ENCODE measurements at regions not wholly inside any gene's neighbourhood (a gene's known extent, or its start where the extent isn't known, plus 50 kb on each side); places are given as distances from the start of the nearest gene placed in this dataset.

DNA sequence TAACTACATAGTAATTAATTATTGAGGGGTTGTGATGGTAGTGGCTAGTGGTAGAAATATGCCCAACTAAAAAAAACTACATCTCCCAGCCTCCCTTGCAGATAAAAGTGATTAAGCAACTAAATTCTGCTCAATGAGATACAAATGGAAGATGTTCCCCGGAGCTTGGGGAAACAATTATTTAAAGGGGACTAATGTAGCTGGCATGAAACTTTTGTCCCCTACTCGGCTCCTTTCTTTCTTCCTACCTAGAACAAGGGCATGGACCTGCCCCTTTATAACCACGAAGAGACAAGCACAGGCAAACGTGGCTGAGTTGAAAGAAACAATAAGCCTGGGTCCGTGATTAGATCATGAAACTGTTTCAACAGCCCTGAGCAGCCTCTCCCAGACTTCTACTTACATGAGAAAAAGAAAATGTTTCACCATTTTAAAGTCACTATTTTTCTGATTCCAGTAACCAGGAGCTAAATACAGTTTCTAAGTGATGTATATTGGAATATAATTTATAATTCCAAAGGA, 236.9 kb downstream of the SCG2 start:
- Histone ChIP-seq H4K91ac (ENCODE audit: insufficient read length, low read depth, low read length) (no peak overlapping the region), H3K56ac (ENCODE audit: insufficient read length, low read depth, low read length) (no peak overlapping the region), H2BK12ac (ENCODE audit: insufficient read length, low read depth, low read length) (no peak overlapping the region), H3K79me1 (ENCODE audit: insufficient read depth, low read depth, low read length, poor library complexity, severe bottlenecking) (no peaks in the 10 kb centered on the region), H4K20me1 (ENCODE audit: control insufficient read depth, insufficient read depth, insufficient read length) (no peaks in the 10 kb centered on the region), H2BK20ac (ENCODE audit: low read depth, low read length, poor library complexity, severe bottlenecking) (no peak overlapping the region), H3K27ac (ENCODE audit: insufficient read length, low read depth, low read length) (no peak overlapping the region), H2AK5ac (ENCODE audit: insufficient read length, low read length) (no peak overlapping the region), H3K23ac (ENCODE audit: insufficient read length, low read depth, low read length) (no peak overlapping the region), H3K4ac (ENCODE audit: low read depth, low read length) (no peak overlapping the region), H3K23me2 (ENCODE audit: insufficient read length, low read depth, low read length, poor library complexity, severe bottlenecking) (no peaks in the 10 kb centered on the region), H4K5ac (ENCODE audit: insufficient read length, low read depth, low read length) (no peak overlapping the region), H2BK120ac (ENCODE audit: low read depth, low read length, poor library complexity, severe bottlenecking) (no peak overlapping the region), H3T11ph (ENCODE audit: low read length) (no peak overlapping the region), H3K9ac (ENCODE audit: extremely low read depth, insufficient read length, low read length) (no peak overlapping the region), H2BK5ac (ENCODE audit: insufficient read length, low read length) (no peak overlapping the region), H3K4me1 (ENCODE audit: insufficient read depth, low read length) (no peaks in the 10 kb centered on the region), H3K18ac (ENCODE audit: insufficient read length, low read depth, low read length) (no peak overlapping the region), H3K79me2 (ENCODE audit: insufficient read depth, low read length) (no peaks in the 10 kb centered on the region), H3K27me3 (ENCODE audit: insufficient read depth, low read length) (no peaks in the 10 kb centered on the region), H2AFZ (ENCODE audit: low read length) (no peak overlapping the region), H4K8ac (replicated peaks; ENCODE audit: insufficient read length, low read depth, low read length) (no peak overlapping the region), H3K4me2 (ENCODE audit: insufficient read depth, insufficient read length, low read length) (no peak overlapping the region), H2BK15ac (ENCODE audit: low read depth, low read length) (no peak overlapping the region), H3K9me3 (ENCODE audit: control insufficient read depth, low read depth, low read length) (no peaks in the 10 kb centered on the region), H3K14ac (ENCODE audit: insufficient read depth, low read length) (no peak overlapping the region)
- Mint-ChIP-seq H3K36me3 (ENCODE audit: insufficient read depth in 1 of 3, low read depth in 3 of 3) (no peaks in the 10 kb centered on the region), H3K4me3 (no peak overlapping the region), H3K9me3 (peaks cover 0 to 1% of the 10 kb centered on the region in 2 experiments; a peak in 1 of 5 replicates), H3K4me1 (no peaks in the 10 kb centered on the region), H3K27ac (no peak overlapping the region), H3K27me3 (ENCODE audit: low read depth) (peaks cover 6% of the 10 kb centered on the region)
- TF ChIP-seq, protein P1, sequence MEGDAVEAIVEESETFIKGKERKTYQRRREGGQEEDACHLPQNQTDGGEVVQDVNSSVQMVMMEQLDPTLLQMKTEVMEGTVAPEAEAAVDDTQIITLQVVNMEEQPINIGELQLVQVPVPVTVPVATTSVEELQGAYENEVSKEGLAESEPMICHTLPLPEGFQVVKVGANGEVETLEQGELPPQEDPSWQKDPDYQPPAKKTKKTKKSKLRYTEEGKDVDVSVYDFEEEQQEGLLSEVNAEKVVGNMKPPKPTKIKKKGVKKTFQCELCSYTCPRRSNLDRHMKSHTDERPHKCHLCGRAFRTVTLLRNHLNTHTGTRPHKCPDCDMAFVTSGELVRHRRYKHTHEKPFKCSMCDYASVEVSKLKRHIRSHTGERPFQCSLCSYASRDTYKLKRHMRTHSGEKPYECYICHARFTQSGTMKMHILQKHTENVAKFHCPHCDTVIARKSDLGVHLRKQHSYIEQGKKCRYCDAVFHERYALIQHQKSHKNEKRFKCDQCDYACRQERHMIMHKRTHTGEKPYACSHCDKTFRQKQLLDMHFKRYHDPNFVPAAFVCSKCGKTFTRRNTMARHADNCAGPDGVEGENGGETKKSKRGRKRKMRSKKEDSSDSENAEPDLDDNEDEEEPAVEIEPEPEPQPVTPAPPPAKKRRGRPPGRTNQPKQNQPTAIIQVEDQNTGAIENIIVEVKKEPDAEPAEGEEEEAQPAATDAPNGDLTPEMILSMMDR (conservative IDR thresholded peaks at IDR 0.05) = no peak
- WGBS (ENCODE audit: extremely low coverage, insufficient read length, low lambda C conversion rate) = no CpG with 5 or more reads among the region's 5 CpGs
- DNase-seq = no peak

Data from H9 (cell line).